Mesenteric fat pad (tissue), 1 donor: ENCODE measurements at regions not wholly inside any gene's neighbourhood (a gene's known extent, or its start where the extent isn't known, plus 50 kb on each side); places are given as distances from the start of the nearest gene placed in this dataset.
"Not testable (repeated sequence)": the region's sequence is repeated elsewhere in the genome, so short reads cannot be mapped to it uniquely, and the experiment has no call there.

ENCODE experiments used
- DNase-seq: peaks from one replicate; pipeline ENCODE4 v3.0.0-alpha.2; 2020; ENCODE audit warnings: low spot score
- donor health status: DM: yes; HTN: yes; CAD: no.

DNA sequence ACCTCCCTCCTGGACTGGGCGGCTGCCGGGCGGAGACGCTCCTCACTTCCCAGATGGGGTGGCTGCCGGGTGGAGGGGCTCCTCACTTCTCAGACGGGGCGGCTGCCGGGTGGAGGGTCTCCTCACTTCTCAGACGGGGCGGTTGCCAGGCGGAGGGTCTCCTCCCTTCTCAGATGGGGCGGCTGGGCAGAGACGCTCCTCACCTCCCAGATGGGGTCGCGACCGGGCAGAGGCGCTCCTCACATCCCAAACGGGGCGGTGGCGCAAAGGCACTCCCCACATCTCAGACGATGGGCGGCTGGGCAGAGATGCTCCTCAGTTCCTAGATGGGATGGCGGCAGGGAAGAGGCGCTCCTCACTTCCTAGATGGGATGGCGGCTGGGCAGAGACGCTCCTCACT lies 305.5 kb downstream of the SLITRK5 start:
- peak; percentile 76 for DNase-seq

DNA sequence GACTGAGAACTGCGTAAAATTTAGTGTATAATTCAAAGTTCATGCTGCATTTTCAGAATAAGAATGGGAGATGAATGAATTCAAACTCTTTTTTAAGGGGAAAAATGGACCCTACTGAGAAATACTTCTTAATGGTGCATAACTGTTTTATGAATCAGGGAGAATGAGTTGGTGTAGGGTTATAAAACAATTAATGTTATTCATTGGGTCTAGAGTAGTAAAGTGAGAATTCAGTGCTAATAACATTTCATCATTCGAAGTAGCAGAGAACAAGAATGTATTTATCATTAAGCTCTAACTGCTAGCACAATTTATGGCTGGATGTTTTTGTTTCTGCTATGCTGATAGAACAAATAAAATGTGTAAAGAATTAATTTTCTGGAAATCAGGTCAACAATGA lies 310.2 kb downstream of the SLITRK5 start:
- DNase-seq = no peak

- no peak for DNase-seq
Measured at GRCh38 chr13:87982400-87982799, 311.2 kb downstream of the SLITRK5 start.

- DNase-seq = no peak
Measured at GRCh38 chr13:87986639-87987250, 315.6 kb downstream of the SLITRK5 start.

- DNase-seq = no peak
Measured at GRCh38 chr13:87998081-87998480, 326.9 kb downstream of the SLITRK5 start.

DNA sequence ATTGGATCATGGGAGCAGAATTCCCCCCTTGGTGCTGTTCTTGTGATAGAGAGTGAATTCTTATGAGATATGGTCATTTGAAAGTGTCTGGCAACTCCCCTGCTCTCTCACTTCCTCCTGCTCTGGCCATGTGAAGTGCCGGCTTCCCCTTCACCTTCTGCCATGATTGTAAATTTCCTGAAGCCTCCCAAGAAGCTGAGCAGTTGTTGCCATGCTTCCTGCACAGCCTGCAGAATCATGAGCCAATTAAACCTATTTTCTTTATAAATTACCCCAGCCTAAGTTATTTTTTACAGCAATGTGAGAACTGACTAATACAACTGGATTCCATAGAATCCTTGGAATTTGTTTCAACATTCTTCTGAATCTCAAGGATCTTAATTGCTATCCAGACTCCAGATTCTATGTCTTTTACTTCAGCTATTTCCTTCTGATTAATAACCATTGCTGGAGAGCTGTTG lies 328.1 kb downstream of the SLITRK5 start:
- DNase-seq = no peak

DNA sequence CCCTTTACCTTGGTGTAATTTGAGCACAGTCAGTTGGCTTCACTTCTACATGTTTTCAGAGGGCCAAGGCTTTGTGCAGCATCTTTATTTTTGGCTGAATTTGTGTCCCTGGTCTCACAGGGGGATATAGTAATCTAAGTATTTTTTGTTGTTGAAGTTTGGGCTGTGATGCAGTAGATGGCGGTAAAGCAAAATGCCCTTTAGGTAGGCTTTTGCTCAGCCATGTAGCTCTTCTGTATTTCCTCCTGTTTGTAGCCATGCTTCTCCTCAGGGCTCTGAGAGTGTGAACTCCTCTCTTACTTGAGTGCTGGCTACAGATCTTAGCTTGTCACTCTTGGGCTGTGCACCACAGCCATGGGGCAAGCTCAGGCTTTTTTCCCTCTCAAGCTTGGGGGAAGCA lies 328.6 kb downstream of the SLITRK5 start:
- no peak for DNase-seq

DNA sequence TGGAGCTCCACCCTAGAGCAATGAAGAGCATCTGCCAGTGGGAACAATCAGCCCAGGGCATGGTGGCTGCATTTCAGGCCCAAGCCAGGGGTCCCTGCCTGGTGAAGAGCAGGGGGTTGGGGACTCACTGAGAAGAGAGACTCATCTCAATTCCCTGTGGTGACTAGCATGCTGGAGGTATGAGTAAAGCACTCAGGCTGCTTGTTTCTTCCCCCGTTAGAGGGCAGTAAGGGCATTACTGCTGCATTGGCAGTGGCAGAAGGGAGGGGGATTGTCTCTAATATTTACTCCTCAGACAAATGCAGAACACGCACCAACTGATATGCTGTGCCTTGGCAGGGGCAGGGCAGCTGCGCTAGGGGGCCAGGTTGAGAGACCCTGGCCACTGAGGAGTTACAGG lies 329.1 kb downstream of the SLITRK5 start:
- DNase-seq = no peak

GRCh38 chr13:88000787-88001186 lies 329.6 kb downstream of the SLITRK5 start:
- DNase-seq = no peak

DNA sequence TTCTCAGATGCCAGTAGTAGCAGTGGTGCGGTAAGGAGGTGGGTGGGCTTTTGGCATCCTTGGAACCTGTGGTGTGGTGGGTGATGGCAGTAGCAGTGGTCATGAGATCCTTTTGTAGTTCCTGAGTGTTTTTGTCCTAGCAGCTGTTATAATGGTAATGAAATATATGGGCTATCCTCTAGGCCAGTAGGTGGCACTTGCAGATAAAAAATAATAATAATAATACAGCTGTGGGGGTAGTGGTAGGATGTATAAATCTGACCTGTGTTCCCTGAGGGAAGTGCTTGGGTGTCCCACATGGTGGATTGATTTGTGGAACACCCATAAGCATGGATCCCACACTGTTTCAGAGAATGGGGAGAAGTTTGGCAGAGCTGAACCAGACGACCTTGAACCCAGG lies 334.0 kb downstream of the SLITRK5 start:
- DNase-seq = no peak

GRCh38 chr13:88014527-88014926 lies 343.4 kb downstream of the SLITRK5 start:
- no peak for DNase-seq

DNA sequence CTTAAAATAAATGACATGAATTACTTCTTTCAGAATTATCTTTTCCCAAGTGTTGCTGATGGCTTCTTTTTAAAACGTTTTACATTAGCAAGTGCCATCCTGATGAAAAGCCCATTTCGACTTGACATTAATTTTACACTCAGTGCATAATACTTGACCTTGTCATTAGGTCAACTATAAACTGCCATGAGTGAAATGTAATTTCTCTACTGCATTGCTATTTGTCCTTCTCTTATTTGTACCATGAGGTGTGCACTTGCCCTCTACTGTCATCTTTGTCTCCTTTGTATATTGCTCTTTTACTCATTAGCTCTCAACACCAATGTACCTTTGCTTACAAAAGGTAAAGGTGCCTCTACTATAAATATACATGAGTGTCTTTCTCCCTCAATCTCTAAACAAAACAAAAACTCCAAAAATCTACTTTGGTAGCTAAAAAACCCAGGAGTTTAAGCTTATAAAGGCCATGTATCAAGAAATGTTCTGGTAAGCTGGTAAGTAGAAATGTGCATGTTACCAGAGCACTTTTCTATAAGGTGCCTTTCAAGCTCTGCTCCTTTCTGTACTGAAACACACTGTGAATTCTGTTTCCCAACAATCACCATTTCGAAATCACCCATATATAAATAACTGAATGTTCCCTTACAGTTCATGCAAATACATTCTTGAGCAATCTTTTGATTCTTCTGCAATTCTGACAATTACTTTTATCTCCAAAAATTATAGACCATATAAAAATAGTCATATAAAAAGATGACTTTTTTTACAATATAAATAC lies 351.4 kb downstream of the SLITRK5 start:
- DNase-seq = no peak

DNA sequence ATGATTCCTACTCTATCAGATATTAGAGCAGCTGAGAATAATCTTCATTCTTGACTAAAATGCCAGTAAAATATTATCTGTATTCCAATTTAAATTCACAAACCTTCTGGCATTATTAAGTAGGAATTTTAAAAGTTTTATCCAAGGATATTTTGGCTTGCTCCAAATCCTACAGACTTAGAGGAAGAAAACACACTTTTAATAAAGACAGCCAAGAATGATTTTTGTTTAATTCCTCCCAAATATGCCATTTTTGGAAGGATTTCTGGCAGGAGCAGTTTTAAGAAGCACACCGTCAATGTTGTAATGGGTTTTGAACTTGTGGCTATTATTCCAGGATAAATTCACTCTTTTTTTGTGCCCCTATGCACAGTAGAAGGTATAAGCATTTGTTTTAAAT lies 355.1 kb downstream of the SLITRK5 start:
- DNase-seq = no peak

DNA sequence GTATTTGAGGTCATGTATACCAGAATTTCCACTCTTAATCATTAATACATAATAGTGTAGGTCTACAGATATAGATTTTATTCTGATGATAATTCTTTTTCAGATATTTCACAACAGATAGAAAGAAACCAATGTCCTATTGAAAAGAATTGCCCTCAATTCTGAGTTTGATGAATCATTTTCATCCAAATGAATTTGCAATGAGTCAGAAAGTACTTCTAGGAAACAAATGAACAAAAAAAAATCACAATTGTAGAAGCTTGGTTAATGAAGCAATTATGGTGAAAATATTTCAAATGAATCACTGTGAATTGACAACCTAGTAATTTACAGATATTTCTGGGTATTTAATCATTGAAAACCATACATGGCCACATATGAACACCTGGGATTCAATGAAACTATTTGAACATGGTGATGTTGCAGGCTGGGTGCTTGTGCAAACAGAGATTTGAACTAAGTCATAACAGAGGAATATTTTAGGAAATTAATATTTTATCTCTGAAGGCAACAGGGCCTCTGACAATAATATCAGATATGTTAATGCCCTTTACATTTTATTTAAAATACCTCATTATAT lies 360.9 kb downstream of the SLITRK5 start:
- DNase-seq = no peak

DNA sequence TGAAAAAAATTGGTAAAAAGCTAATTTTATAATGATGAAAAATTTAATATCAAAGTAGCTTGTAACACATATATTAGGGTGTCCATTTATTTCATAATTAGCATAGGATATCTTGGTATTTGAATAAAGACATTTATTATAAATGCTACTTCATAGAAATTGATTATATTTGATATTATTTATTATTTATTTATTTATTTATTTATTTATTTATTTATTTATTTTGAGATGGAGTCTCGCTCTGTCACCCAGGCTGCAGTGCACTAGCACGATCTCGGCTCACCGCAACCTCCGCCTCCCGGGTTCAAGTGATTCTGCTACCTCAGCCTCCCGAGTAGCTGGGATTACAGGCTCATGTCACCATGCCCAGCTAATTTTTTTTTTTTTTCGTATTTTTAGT lies 365.0 kb downstream of the SLITRK5 start:
- DNase-seq = not testable (repeated sequence)

- no peak for DNase-seq
Measured at GRCh38 chr13:88042489-88042888, 371.3 kb downstream of the SLITRK5 start.

DNA sequence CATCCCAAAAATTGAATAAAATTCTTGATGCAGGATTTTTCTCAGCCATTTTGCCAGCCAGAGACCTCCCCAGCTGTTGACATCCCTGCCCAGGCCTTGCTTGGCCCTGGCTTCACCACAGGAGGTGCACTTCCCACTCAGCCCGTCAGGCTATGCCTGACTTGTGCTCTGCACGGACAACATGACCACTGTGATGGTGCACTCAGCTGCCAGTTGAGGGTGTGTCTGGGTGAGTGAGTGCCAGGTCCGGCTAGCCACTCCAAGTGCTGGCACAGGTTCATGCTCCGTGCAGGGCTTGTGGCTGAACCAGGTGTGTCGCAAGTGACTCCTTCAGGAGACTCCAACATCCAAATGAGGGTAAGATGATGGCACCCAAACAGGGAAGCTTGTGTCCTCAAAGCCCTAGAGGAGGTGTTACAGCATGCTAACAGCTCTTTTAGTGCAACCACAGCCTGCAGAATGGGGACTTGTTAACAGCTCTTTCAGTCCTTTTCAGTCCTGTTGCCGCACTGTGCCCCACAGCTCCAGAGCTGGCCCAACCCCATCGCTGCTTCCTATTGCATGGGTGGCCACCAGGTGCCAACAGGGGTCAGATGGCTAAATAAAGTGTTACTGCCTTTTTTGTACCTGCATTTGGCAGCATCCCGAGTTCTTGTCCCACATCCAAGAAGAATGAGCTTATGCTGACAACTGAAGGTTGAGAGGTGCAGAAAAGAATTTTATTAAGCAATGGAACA lies 380.7 kb downstream of the SLITRK5 start:
- no peak for DNase-seq

- no peak for DNase-seq
Measured at GRCh38 chr13:88063741-88064140, 392.6 kb downstream of the SLITRK5 start.

DNA sequence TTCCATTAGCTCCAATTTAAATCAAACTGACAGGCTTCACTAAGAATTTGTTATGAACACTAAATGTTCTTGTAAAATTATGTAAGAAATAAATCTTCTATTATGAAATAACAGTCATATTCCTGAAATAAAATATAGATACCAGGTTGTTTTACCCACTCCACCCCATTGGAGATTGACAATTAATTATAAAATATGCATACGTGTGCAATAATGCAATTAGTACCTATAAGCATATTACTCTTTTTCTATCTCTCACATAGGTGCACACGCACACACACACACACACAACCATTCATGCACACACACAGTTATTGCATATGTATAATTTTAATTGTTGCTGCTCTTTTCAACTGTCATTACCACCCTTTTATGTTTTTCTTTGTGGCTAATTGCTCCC lies 395.7 kb downstream of the SLITRK5 start:
- no peak for DNase-seq

GRCh38 chr13:88068316-88068715 lies 397.1 kb downstream of the SLITRK5 start:
- DNase-seq = no peak

DNA sequence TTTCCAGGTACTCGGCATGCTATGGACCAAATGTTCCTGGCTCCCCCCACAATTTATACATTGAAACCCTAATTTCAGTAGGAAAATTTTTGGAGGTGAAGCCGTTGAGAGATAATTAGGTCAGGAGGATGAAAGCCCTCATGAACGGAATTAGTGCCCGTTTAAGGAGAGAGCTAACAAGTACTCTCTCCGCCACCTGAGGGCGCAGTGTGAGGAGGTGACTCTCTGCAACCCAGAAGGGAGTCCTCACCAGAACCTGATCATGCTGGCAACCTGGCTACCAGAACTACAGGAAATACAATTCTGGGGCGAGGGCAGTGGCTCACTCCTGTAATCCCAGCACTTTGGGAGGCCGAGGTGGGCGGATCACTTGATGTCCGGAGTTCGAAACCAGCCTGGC lies 397.8 kb downstream of the SLITRK5 start:
- DNase-seq = no peak

DNA sequence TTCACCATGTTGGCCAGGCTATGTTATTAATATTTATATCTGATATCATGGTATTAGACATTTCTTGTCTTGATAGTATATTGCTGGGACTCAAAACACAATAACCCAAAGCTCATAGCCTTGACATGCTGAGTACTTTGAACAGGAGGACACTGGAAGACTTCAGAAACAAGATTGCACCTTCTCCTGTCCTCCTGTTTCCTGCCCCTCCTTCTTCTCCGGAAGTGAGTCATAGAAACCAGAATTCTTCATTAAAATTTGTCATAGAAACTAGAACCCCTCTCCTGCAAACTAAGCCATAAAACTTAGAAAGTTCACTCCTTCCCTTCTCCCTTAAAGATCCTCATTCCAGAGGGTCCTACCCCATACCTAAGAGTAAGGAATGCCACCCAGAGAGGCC lies 400.2 kb downstream of the SLITRK5 start:
- no peak for DNase-seq
